K562 (cell line): ENCODE measurements at regions not wholly inside any gene's neighbourhood (a gene's known extent, or its start where the extent isn't known, plus 50 kb on each side); places are given as distances from the start of the nearest gene placed in this dataset.

Experiments used
- ATAC-seq: fragments of 200-7000 bp; cut with Tn5 transposase; 3 replicates; pipeline ENCODE4 v1.9.1; 2020; ENCODE audit warnings: moderate library complexity
- BruUV-seq: library from RNA; stranded (reverse); fragments of 400-500 nt; replicated peaks from 2 replicates; lab custom pipeline; 2021; lab: Mats Ljungman, UMichigan
- CTCF ChIA-PET: fragments of 300-600 bp; formaldehyde crosslinking; extraction: SDS; loops from one replicate; lab custom pipeline; 2021; ENCODE audit warnings: low intra/inter-chr PET ratio; lab: Yijun Ruan, JAX
- POLR2A ChIA-PET: fragments of 300-600, 350-650 bp; sonication (Branson Sonifier 250); formaldehyde crosslinking; extraction: SDS; loops from one replicate; lab custom pipeline; 2021; ENCODE audit warnings: antibody characterized with exemption, inconsistent platforms; lab: Yijun Ruan, JAX
- DNase-seq, 4 experiments: peaks; one replicate each; pipeline versions ENCODE4 v3.0.0 to v3.0.0-alpha.2; 2011 to 2018; ENCODE audit warnings: low spot score in 3 of 4, mixed read lengths in 3 of 4; ENCODE audit errors: extremely low read depth in 1 of 4
- FAIRE-seq: peaks from 2 replicates; lab custom pipeline; 2011; peaks lifted over from hg19 to GRCh38; lab: Jason Lieb, UNC
- H2AFZ ChIP-seq: 2 replicates; pipeline ENCODE4 v1.6.0; 2011; ENCODE audit warnings: low read depth, low read length, control low read depth, inconsistent platforms
- H3K27ac ChIP-seq: fragments of 200-600 bp; 3 replicates; pipeline ENCODE4 v1.8.0; 2011; ENCODE audit warnings: low read depth, mild to moderate bottlenecking, control low read depth, inconsistent platforms, low read length, moderate library complexity, mixed read lengths; ENCODE audit errors: extremely low read depth
- H3K27me3 ChIP-seq, 2 experiments: fragments of 300-600 bp in 1 of 2; 2 replicates in 1 of 2; 3 replicates in 1 of 2; pipeline versions ENCODE4 v1.6.0 to v1.8.0; 2011; ENCODE audit warnings: inconsistent platforms in 2 of 2, low read length in 2 of 2, mild to moderate bottlenecking in 1 of 2, mixed read lengths in 1 of 2, moderate library complexity in 1 of 2; ENCODE audit not compliant: control insufficient read depth in 2 of 2, insufficient read depth in 2 of 2
- H3K36me3 ChIP-seq: fragments of 300-600 bp; 3 replicates; pipeline ENCODE4 v1.8.0; 2011; ENCODE audit warnings: mild to moderate bottlenecking, low read length, inconsistent platforms; ENCODE audit not compliant: control insufficient read depth, insufficient read depth
- H3K4me1 ChIP-seq, 2 experiments: fragments of 200-600 bp in 1 of 2; replicated peaks in 1 of 2; 2 replicates in 1 of 2; 3 replicates in 1 of 2; pipeline versions ENCODE4 v1.5.1 to v1.8.0; 2011; ENCODE audit warnings: inconsistent platforms in 2 of 2, low read length in 2 of 2, mild to moderate bottlenecking in 1 of 2, mixed read lengths in 1 of 2, moderate library complexity in 1 of 2; ENCODE audit not compliant: control insufficient read depth in 2 of 2, insufficient read depth in 2 of 2
- H3K4me2 ChIP-seq: 2 replicates; pipeline ENCODE4 v1.6.1; 2011; ENCODE audit warnings: low read length, control low read depth, inconsistent platforms, mixed read lengths; ENCODE audit not compliant: insufficient read depth
- H3K4me3 ChIP-seq: fragments of 200-600 bp; sonication (generic), shearing (Covaris generic); 2 replicates; pipeline ENCODE4 v1.5.1; 2016; ENCODE audit warnings: control low read depth, inconsistent platforms
- H3K79me2 ChIP-seq: fragments of 200-600 bp; 3 replicates; pipeline ENCODE4 v1.8.0; 2011; ENCODE audit warnings: low read length, inconsistent platforms; ENCODE audit not compliant: control insufficient read depth, insufficient read depth
- H3K9ac ChIP-seq, 2 experiments: 2 replicates each; pipeline versions ENCODE4 v1.6.0 to v1.6.1; 2011; ENCODE audit warnings: low read depth in 2 of 2, low read length in 2 of 2, control low read depth in 1 of 2, inconsistent platforms in 1 of 2, mild to moderate bottlenecking in 1 of 2, mixed read lengths in 1 of 2; ENCODE audit not compliant: insufficient read depth in 1 of 2
- H3K9me1 ChIP-seq: one replicate; pipeline ENCODE4 v1.6.0; 2011; ENCODE audit warnings: inconsistent platforms, mild to moderate bottlenecking, low read length, moderate library complexity; ENCODE audit not compliant: control insufficient read depth, insufficient read depth
- H3K9me3 ChIP-seq: replicated peaks from 2 replicates; pipeline ENCODE4 v1.5.1; 2011; ENCODE audit warnings: low read depth, low read length, inconsistent platforms; ENCODE audit not compliant: control insufficient read depth, insufficient read depth
- H4K20me1 ChIP-seq: replicated peaks from 2 replicates; pipeline ENCODE4 v1.6.1; 2011; ENCODE audit warnings: low read length, inconsistent platforms, mixed read lengths; ENCODE audit not compliant: control insufficient read depth, insufficient read depth
- PTRF ChIP-seq: fragments of 450-650 bp; IDR thresholded peaks from 2 replicates; pipeline ENCODE4 v1.6.1; 2016; ENCODE audit warnings: mild to moderate bottlenecking, missing genetic modification characterization, missing compliant biosample characterization
- RUNX1 ChIP-seq: sonication (generic); IDR thresholded peaks from 2 replicates; pipeline ENCODE4 v1.6.1; 2016; ENCODE audit warnings: antibody characterized with exemption, low read depth
- ZHX1 ChIP-seq: fragments of 150-350 bp; conservative IDR thresholded peaks from 2 replicates; pipeline ENCODE4 v1.6.1; 2014; ENCODE audit warnings: low read length
- ZNF282 ChIP-seq: sonication (generic); formaldehyde crosslinking; IDR thresholded peaks from 2 replicates; pipeline ENCODE4 v1.8.1; 2023; ENCODE audit warnings: missing genetic modification reagents
- WGBS: fragments of 100-300 bp; shearing (Covaris generic); methylation state at CpG from one replicate; pipeline ENCODE4 v1.1.6; 2016; ENCODE audit warnings: low coverage, mixed read lengths; ENCODE audit not compliant: insufficient coverage; ENCODE audit errors: missing lambda C conversion rate; 5-methylcytosine and 5-hydroxymethylcytosine counted together
- in situ Hi-C: fragments of 300-500 bp; cut with MboI; formaldehyde crosslinking; loops from 4 replicates; pipeline ENCODE4 v1.15.0; 2018; ENCODE audit warnings: inconsistent platforms, mixed read lengths
- intact Hi-C: fragments of 100-400 bp; cut with micrococcal nuclease; formaldehyde crosslinking; loops from 2 replicates; pipeline ENCODE4 v1.14.2; 2022

GRCh38 chr3:17836092-17836491 lies 93.7 kb upstream of the TBC1D5 start:
- in situ Hi-C loops = loop anchor here (5.0 to 25.0 kb wide), 2 partner anchors 199 to 404 kb away; no protein-coding TSS in a partner anchor
- POLR2A ChIA-PET = interaction anchor here (1.2 kb wide), 1 partner anchor 89 kb away, joined by 3 read pairs; no protein-coding TSS in a partner anchor
- H3K27ac ChIP-seq = no peak overlapping the region

More at GRCh38 chr3:17836092-17836491, 93.7 kb upstream of the TBC1D5 start:
- WGBS = 5% methylated on average over 3 of the region's 3 CpGs
- H3K79me2 ChIP-seq = no peaks in the 10 kb centered on the region
- H3K9me1 ChIP-seq = no peaks in the 10 kb centered on the region
- ATAC-seq (no peak), FAIRE-seq (no peak), DNase-seq (no peak)
- H3K4me3 ChIP-seq = no peak overlapping the region
- no peaks in the 10 kb centered on the region for H3K9me3 ChIP-seq
- H3K4me1 ChIP-seq = no peaks in the 10 kb centered on the region
- no TSS peak for BruUV-seq
- intact Hi-C loops = loop anchor here (5.0 kb wide), 1 partner anchor 94 kb away; the partner anchor contains the start of gene TBC1D5
- H3K4me2 ChIP-seq = no peak overlapping the region
- TF ChIP-seq PTRF = no peak
- no peak for TF ChIP-seq RUNX1
- TF ChIP-seq ZHX1 = no peak
- TF ChIP-seq ZNF282 = no peak
- no peak overlapping the region for H2AFZ ChIP-seq
- CTCF ChIA-PET = no interaction called here
- no peaks in the 10 kb centered on the region for H3K36me3 ChIP-seq
- no peaks in the 10 kb centered on the region for H4K20me1 ChIP-seq
- H3K27me3 ChIP-seq = peaks cover 5 to 9% of the 10 kb centered on the region in 2 experiments; a peak in 4 of 5 replicates
- no peak overlapping the region for H3K9ac ChIP-seq
